Chondrocyte (in vitro differentiated cells): ENCODE measurements at regions not wholly inside any gene's neighbourhood (a gene's known extent, or its start where the extent isn't known, plus 50 kb on each side); places are given as distances from the start of the nearest gene placed in this dataset.

Experiments used
- DNase-seq: peaks from one replicate; pipeline ENCODE4 v3.0.0; 2021; ENCODE audit warnings: mixed read lengths, low spot score
- H3K27ac Mint-ChIP-seq: one replicate; pipeline ENCODE4 v1.8.0; 2021; ENCODE audit warnings: mild to moderate bottlenecking, moderate library complexity, mixed read lengths; ENCODE audit not compliant: unreplicated experiment
- H3K27me3 Mint-ChIP-seq: 2 replicates; pipeline ENCODE4 v1.8.0; 2021; ENCODE audit warnings: low read depth, mixed read lengths
- H3K36me3 Mint-ChIP-seq: 2 replicates; pipeline ENCODE4 v1.8.0; 2021; ENCODE audit warnings: low read depth, mixed read lengths
- H3K4me1 Mint-ChIP-seq: 2 replicates; pipeline ENCODE4 v1.8.0; 2021; ENCODE audit warnings: low read depth, mild to moderate bottlenecking, mixed read lengths
- H3K4me3 Mint-ChIP-seq: one replicate; pipeline ENCODE4 v1.8.0; 2021; ENCODE audit warnings: mild to moderate bottlenecking, moderate library complexity, mixed read lengths; ENCODE audit not compliant: unreplicated experiment
- H3K9me3 Mint-ChIP-seq: 2 replicates; pipeline ENCODE4 v1.8.0; 2021; ENCODE audit warnings: low read depth, mixed read lengths
- CTCF ChIP-seq: fragments of 200-600 bp; sonication (generic); IDR thresholded peaks from 2 replicates; pipeline ENCODE4 v1.5.0; 2021; ENCODE audit warnings: antibody characterized with exemption, mild to moderate bottlenecking, moderate library complexity

- no peak overlapping the region for H3K27ac Mint-ChIP-seq
- no peak overlapping the region for H3K4me3 Mint-ChIP-seq
- peaks cover 16% of the 10 kb centered on the region for H3K4me1 Mint-ChIP-seq
- peaks cover 1% of the 10 kb centered on the region for H3K36me3 Mint-ChIP-seq
- H3K9me3 Mint-ChIP-seq: peaks cover 22% of the 10 kb centered on the region
- no peak for DNase-seq
- no peaks in the 10 kb centered on the region for H3K27me3 Mint-ChIP-seq
- no peak for TF ChIP-seq CTCF
Measured at GRCh38 chr2:167404627-167405284, 516.5 kb downstream of the XIRP2 start.

GRCh38 chr2:167401309-167401708, 513.0 kb downstream of the XIRP2 start:
- no peaks in the 10 kb centered on the region for H3K27me3 Mint-ChIP-seq
- no peak for TF ChIP-seq CTCF
- no peak overlapping the region for H3K27ac Mint-ChIP-seq
- peaks cover 3% of the 10 kb centered on the region for H3K36me3 Mint-ChIP-seq
- peaks cover 6% of the 10 kb centered on the region for H3K4me1 Mint-ChIP-seq
- H3K9me3 Mint-ChIP-seq: peaks cover 13% of the 10 kb centered on the region
- no peak for DNase-seq
- no peak overlapping the region for H3K4me3 Mint-ChIP-seq

- Mint-ChIP-seq H3K27ac (no peak overlapping the region), H3K36me3 (peaks cover 3% of the 10 kb centered on the region), H3K4me1 (peaks cover under 1% of the 10 kb centered on the region), H3K27me3 (no peaks in the 10 kb centered on the region), H3K4me3 (no peak overlapping the region), H3K9me3 (peaks cover 13% of the 10 kb centered on the region)
- no peak for DNase-seq
- no peak for TF ChIP-seq CTCF
Measured at GRCh38 chr2:167400546-167400945, 512.3 kb downstream of the XIRP2 start.

- no peak for DNase-seq
- TF ChIP-seq CTCF: no peak
- H3K9me3 Mint-ChIP-seq: peaks cover 10% of the 10 kb centered on the region
- H3K27me3 Mint-ChIP-seq: no peaks in the 10 kb centered on the region
- no peak overlapping the region for H3K27ac Mint-ChIP-seq
- no peaks in the 10 kb centered on the region for H3K4me1 Mint-ChIP-seq
- H3K36me3 Mint-ChIP-seq: peaks cover 3% of the 10 kb centered on the region
- H3K4me3 Mint-ChIP-seq: no peak overlapping the region
Measured at GRCh38 chr2:167398873-167399272, 510.6 kb downstream of the XIRP2 start.

GRCh38 chr2:167388901-167389300, 500.6 kb downstream of the XIRP2 start:
- no peak overlapping the region for H3K27ac Mint-ChIP-seq
- DNase-seq: no peak
- H3K36me3 Mint-ChIP-seq: no peaks in the 10 kb centered on the region
- TF ChIP-seq CTCF: no peak
- H3K9me3 Mint-ChIP-seq: no peaks in the 10 kb centered on the region
- H3K4me1 Mint-ChIP-seq: no peaks in the 10 kb centered on the region
- no peak overlapping the region for H3K4me3 Mint-ChIP-seq
- H3K27me3 Mint-ChIP-seq: no peaks in the 10 kb centered on the region
